Fibroblast of mammary gland (primary cell): ENCODE measurements at regions not wholly inside any gene's neighbourhood (a gene's known extent, or its start where the extent isn't known, plus 50 kb on each side); places are given as distances from the start of the nearest gene placed in this dataset.
A peak's percentile ranks its signal among the peaks of the same experiment; 100 is the strongest.

Experiments used
- DNase-seq: peaks from one replicate; pipeline ENCODE4 v3.0.0-alpha.2; 2010; ENCODE audit warnings: low read depth
- H3K4me3 ChIP-seq: 2 replicates; pipeline ENCODE4 v1.5.1; 2011; ENCODE audit warnings: low read depth, mild to moderate bottlenecking, low read length, moderate library complexity; ENCODE audit not compliant: control insufficient read depth
- CTCF ChIP-seq: conservative IDR thresholded peaks from 2 replicates; pipeline ENCODE4 v1.5.1; 2011; ENCODE audit warnings: low read depth, low read length, inconsistent platforms; ENCODE audit not compliant: control insufficient read depth, insufficient read depth

- no peak overlapping the region for H3K4me3 ChIP-seq
- no peak for TF ChIP-seq CTCF
- DNase-seq = peak; percentile 28
Observed at GRCh38 chr10:35723992-35724391, 81.9 kb upstream of the FZD8 start.

GRCh38 chr10:35723059-35723458, 81.0 kb upstream of the FZD8 start:
- DNase-seq = no peak
- H3K4me3 ChIP-seq = no peak overlapping the region
- no peak for TF ChIP-seq CTCF

- DNase-seq = no peak
- H3K4me3 ChIP-seq = no peak overlapping the region
- TF ChIP-seq CTCF = no peak
Observed at GRCh38 chr10:35722636-35723035, 80.5 kb upstream of the FZD8 start.

- no peak for DNase-seq
- no peak overlapping the region for H3K4me3 ChIP-seq
- TF ChIP-seq CTCF = no peak
Observed at GRCh38 chr10:35722226-35722625, 80.1 kb upstream of the FZD8 start.

- H3K4me3 ChIP-seq = no peak overlapping the region
- no peak for DNase-seq
- no peak for TF ChIP-seq CTCF
Observed at GRCh38 chr10:35720366-35720765, 78.3 kb upstream of the FZD8 start.

- DNase-seq = no peak
- no peak for TF ChIP-seq CTCF
- H3K4me3 ChIP-seq = no peak overlapping the region
Observed at GRCh38 chr10:35716776-35717175, 74.7 kb upstream of the FZD8 start.

- no peak overlapping the region for H3K4me3 ChIP-seq
- no peak for TF ChIP-seq CTCF
- DNase-seq = no peak
Observed at GRCh38 chr10:35712486-35712885, 70.4 kb upstream of the FZD8 start.
